ENCODE measurements at regions not wholly inside any gene's neighbourhood (a gene's known extent, or its start where the extent isn't known, plus 50 kb on each side); places are given as distances from the start of the nearest gene placed in this dataset.

DNA sequence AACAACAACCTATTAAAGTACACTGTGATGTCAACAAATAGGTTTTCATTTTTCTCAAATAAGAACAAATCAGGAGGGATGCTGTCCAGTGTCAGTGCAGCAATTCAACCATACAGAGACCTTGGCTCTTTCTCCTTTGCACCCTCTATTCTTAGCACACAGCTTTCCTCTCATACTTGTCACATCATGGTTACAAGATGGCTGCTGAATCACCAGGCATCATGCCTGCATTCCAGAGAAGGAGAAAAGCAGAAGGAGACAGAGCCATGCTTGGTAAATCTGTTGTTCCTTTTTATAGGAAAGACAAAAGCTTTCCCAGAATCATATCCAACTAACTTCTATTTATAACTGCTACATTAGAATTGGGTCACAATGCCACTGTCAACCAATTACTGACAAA, 124.7 kb upstream of the VLDLR start:
- Mint-ChIP-seq H3K27ac (no peak overlapping the region), H3K36me3 (ENCODE audit: low read depth) (peaks cover 16% of the 10 kb centered on the region), H3K9me3 (no peaks in the 10 kb centered on the region), H3K27me3 (ENCODE audit: insufficient read depth, low read depth, poor library complexity) (no peaks in the 10 kb centered on the region), H3K4me3 (no peak overlapping the region), H3K4me1 (peaks cover 19% of the 10 kb centered on the region)
- Histone ChIP-seq H2AFZ (no peak overlapping the region), H3K4me1 (ENCODE audit: insufficient read depth) (peaks cover 7% of the 10 kb centered on the region), H3F3A (replicated peaks; ENCODE audit: low read depth) (no peaks in the 10 kb centered on the region), H3K27me3 (ENCODE audit: insufficient read depth) (no peaks in the 10 kb centered on the region), H3K36me3 (ENCODE audit: insufficient read depth) (0 out of 2 replicates have a peak, but pooled peaks cover 3% of the 10 kb centered on the region), H4K20me1 (replicated peaks; ENCODE audit: insufficient read depth) (no peaks in the 10 kb centered on the region), H3K9me2 (ENCODE audit: insufficient read depth) (0 out of 2 replicates have a peak, but pooled peaks cover 3% of the 10 kb centered on the region), H3K27ac (ENCODE audit: low read depth) (no peak overlapping the region), H3K4me3 (no peak overlapping the region), H3K79me2 (replicated peaks; ENCODE audit: insufficient read depth) (no peaks in the 10 kb centered on the region), H3K4me2 (no peak overlapping the region)
- no peak for ATAC-seq
- TF ChIP-seq EZH2phosphoT487 (IDR thresholded peaks at IDR 0.05; ENCODE audit: unreplicated experiment), result no peak
- TF ChIP-seq, protein P1, sequence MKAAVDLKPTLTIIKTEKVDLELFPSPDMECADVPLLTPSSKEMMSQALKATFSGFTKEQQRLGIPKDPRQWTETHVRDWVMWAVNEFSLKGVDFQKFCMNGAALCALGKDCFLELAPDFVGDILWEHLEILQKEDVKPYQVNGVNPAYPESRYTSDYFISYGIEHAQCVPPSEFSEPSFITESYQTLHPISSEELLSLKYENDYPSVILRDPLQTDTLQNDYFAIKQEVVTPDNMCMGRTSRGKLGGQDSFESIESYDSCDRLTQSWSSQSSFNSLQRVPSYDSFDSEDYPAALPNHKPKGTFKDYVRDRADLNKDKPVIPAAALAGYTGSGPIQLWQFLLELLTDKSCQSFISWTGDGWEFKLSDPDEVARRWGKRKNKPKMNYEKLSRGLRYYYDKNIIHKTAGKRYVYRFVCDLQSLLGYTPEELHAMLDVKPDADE (IDR thresholded peaks at IDR 0.05), result no peak
- TF ChIP-seq CTCF (conservative IDR thresholded peaks at IDR 0.05; ENCODE audit: low read depth in 2 of 2), result no peak
- TF ChIP-seq, protein P2, sequence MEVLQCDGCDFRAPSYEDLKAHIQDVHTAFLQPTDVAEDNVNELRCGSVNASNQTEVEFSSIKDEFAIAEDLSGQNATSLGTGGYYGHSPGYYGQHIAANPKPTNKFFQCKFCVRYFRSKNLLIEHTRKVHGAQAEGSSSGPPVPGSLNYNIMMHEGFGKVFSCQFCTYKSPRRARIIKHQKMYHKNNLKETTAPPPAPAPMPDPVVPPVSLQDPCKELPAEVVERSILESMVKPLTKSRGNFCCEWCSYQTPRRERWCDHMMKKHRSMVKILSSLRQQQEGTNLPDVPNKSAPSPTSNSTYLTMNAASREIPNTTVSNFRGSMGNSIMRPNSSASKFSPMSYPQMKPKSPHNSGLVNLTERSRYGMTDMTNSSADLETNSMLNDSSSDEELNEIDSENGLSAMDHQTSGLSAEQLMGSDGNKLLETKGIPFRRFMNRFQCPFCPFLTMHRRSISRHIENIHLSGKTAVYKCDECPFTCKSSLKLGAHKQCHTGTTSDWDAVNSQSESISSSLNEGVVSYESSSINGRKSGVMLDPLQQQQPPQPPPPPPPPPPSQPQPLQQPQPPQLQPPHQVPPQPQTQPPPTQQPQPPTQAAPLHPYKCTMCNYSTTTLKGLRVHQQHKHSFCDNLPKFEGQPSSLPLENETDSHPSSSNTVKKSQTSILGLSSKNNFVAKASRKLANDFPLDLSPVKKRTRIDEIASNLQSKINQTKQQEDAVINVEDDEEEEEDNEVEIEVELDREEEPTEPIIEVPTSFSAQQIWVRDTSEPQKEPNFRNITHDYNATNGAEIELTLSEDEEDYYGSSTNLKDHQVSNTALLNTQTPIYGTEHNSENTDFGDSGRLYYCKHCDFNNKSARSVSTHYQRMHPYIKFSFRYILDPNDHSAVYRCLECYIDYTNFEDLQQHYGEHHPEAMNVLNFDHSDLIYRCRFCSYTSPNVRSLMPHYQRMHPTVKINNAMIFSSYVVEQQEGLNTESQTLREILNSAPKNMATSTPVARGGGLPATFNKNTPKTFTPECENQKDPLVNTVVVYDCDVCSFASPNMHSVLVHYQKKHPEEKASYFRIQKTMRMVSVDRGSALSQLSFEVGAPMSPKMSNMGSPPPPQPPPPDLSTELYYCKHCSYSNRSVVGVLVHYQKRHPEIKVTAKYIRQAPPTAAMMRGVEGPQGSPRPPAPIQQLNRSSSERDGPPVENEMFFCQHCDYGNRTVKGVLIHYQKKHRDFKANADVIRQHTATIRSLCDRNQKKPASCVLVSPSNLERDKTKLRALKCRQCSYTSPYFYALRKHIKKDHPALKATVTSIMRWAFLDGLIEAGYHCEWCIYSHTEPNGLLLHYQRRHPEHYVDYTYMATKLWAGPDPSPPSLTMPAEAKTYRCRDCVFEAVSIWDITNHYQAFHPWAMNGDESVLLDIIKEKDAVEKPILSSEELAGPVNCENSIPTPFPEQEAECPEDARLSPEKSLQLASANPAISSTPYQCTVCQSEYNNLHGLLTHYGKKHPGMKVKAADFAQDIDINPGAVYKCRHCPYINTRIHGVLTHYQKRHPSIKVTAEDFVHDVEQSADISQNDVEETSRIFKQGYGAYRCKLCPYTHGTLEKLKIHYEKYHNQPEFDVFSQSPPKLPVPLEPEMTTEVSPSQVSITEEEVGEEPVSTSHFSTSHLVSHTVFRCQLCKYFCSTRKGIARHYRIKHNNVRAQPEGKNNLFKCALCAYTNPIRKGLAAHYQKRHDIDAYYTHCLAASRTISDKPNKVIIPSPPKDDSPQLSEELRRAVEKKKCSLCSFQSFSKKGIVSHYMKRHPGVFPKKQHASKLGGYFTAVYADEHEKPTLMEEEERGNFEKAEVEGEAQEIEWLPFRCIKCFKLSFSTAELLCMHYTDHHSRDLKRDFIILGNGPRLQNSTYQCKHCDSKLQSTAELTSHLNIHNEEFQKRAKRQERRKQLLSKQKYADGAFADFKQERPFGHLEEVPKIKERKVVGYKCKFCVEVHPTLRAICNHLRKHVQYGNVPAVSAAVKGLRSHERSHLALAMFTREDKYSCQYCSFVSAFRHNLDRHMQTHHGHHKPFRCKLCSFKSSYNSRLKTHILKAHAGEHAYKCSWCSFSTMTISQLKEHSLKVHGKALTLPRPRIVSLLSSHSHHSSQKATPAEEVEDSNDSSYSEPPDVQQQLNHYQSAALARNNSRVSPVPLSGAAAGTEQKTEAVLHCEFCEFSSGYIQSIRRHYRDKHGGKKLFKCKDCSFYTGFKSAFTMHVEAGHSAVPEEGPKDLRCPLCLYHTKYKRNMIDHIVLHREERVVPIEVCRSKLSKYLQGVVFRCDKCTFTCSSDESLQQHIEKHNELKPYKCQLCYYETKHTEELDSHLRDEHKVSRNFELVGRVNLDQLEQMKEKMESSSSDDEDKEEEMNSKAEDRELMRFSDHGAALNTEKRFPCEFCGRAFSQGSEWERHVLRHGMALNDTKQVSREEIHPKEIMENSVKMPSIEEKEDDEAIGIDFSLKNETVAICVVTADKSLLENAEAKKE (CRISPR knock-in tag; IDR thresholded peaks at IDR 0.05), result no peak
- no peak for TF ChIP-seq JUNB (IDR thresholded peaks at IDR 0.05; ENCODE audit: unreplicated experiment)
- no peak for TF ChIP-seq EZH2 (IDR thresholded peaks at IDR 0.05; ENCODE audit: low read depth, unreplicated experiment)
- TF ChIP-seq STAT1 (IDR thresholded peaks at IDR 0.05; ENCODE audit: unreplicated experiment), result no peak
- TF ChIP-seq CREB1 (CRISPR knock-in tag; IDR thresholded peaks at IDR 0.05; ENCODE audit: low read depth), result no peak
- DNase-seq (ENCODE audit: low spot score), result no peak
